Stomach smooth muscle (tissue), 2 donors: ENCODE measurements at regions not wholly inside any gene's neighbourhood (a gene's known extent, or its start where the extent isn't known, plus 50 kb on each side); places are given as distances from the start of the nearest gene placed in this dataset.
"Not testable (repeated sequence)": the region's sequence is repeated elsewhere in the genome, so short reads cannot be mapped to it uniquely, and the experiment has no call there.

ENCODE experiments used
- H3K27ac ChIP-seq: one replicate; pipeline ENCODE4 v1.7.0; 2013; ENCODE audit warnings: mild to moderate bottlenecking, low read length, inconsistent platforms
- H3K27me3 ChIP-seq, 2 donors: one replicate each; pipeline ENCODE4 v1.7.0; 2013; ENCODE audit warnings: low read length in 2 of 2; ENCODE audit not compliant: insufficient read depth in 2 of 2, control insufficient read depth in 1 of 2
- H3K36me3 ChIP-seq, 2 donors: one replicate each; pipeline ENCODE4 v1.7.0; 2013; ENCODE audit warnings: low read length in 2 of 2; ENCODE audit not compliant: control insufficient read depth in 2 of 2, insufficient read depth in 2 of 2
- H3K4me1 ChIP-seq: one replicate; pipeline ENCODE4 v1.7.0; 2013; ENCODE audit warnings: low read length; ENCODE audit not compliant: control insufficient read depth, insufficient read depth
- H3K4me3 ChIP-seq, 2 donors: one replicate each; pipeline ENCODE4 v1.7.0; 2013; ENCODE audit warnings: low read length in 2 of 2
- H3K9ac ChIP-seq, 2 donors: one replicate each; pipeline ENCODE4 v1.7.0; 2013; ENCODE audit warnings: low read length in 2 of 2, mild to moderate bottlenecking in 1 of 2
- H3K9me3 ChIP-seq, 2 donors: one replicate each; pipeline ENCODE4 v1.7.0; 2013; ENCODE audit warnings: low read length in 2 of 2; ENCODE audit not compliant: control insufficient read depth in 2 of 2
- donor health status: healthy.
- donor health status: Pancreatic carcinoma.

GRCh38 chr5:158236511-158237335, 377.8 kb upstream of the CLINT1 start:
- H3K4me3 ChIP-seq = no peak overlapping the region
- peaks cover 0 to under 1% of the 10 kb centered on the region in 2 donors for H3K9me3 ChIP-seq
- H3K27ac ChIP-seq = no peak overlapping the region
- H3K4me1 ChIP-seq = no peaks in the 10 kb centered on the region
- H3K27me3 ChIP-seq = no peaks in the 10 kb centered on the region
- H3K9ac ChIP-seq = no peak overlapping the region
- no peaks in the 10 kb centered on the region for H3K36me3 ChIP-seq

- no peaks in the 10 kb centered on the region for H3K36me3 ChIP-seq
- no peak overlapping the region for H3K27ac ChIP-seq
- no peak overlapping the region for H3K9ac ChIP-seq
- H3K4me3 ChIP-seq = no peak overlapping the region
- H3K4me1 ChIP-seq = no peaks in the 10 kb centered on the region
- H3K27me3 ChIP-seq = no peaks in the 10 kb centered on the region
- H3K9me3 ChIP-seq = peaks cover 0 to 2% of the 10 kb centered on the region in 2 donors
Measured at GRCh38 chr5:158235159-158235547, 376.2 kb upstream of the CLINT1 start.

GRCh38 chr5:158234323-158235158, 375.6 kb upstream of the CLINT1 start:
- no peak overlapping the region for H3K9ac ChIP-seq
- no peaks in the 10 kb centered on the region for H3K27me3 ChIP-seq
- H3K36me3 ChIP-seq = no peaks in the 10 kb centered on the region
- H3K4me3 ChIP-seq = no peak overlapping the region
- H3K9me3 ChIP-seq = peaks cover 0 to 2% of the 10 kb centered on the region in 2 donors
- no peak overlapping the region for H3K27ac ChIP-seq
- H3K4me1 ChIP-seq = no peaks in the 10 kb centered on the region

GRCh38 chr5:158233735-158234322, 374.9 kb upstream of the CLINT1 start:
- Histone ChIP-seq H3K9me3 (peaks cover 0 to 2% of the 10 kb centered on the region in 2 donors), H3K4me1 (no peaks in the 10 kb centered on the region), H3K4me3 (no peak overlapping the region), H3K27me3 (no peaks in the 10 kb centered on the region), H3K27ac (no peak overlapping the region), H3K36me3 (no peaks in the 10 kb centered on the region), H3K9ac (no peak overlapping the region)

GRCh38 chr5:158227314-158227713, 368.4 kb upstream of the CLINT1 start:
- not testable (repeated sequence) for H3K4me1 ChIP-seq, H3K9ac ChIP-seq, H3K27me3 ChIP-seq, H3K27ac ChIP-seq, H3K4me3 ChIP-seq, H3K9me3 ChIP-seq, H3K36me3 ChIP-seq

- no peak overlapping the region for H3K9ac ChIP-seq
- H3K4me3 ChIP-seq = no peak overlapping the region
- peaks cover 3% of the 10 kb centered on the region in 2 donors for H3K9me3 ChIP-seq
- no peak overlapping the region for H3K27ac ChIP-seq
- H3K4me1 ChIP-seq = no peaks in the 10 kb centered on the region
- no peaks in the 10 kb centered on the region for H3K27me3 ChIP-seq
- H3K36me3 ChIP-seq = no peaks in the 10 kb centered on the region
Measured at GRCh38 chr5:158226496-158226895, 367.6 kb upstream of the CLINT1 start.

- no peaks in the 10 kb centered on the region for H3K4me1 ChIP-seq
- no peak overlapping the region for H3K9ac ChIP-seq
- H3K36me3 ChIP-seq = no peaks in the 10 kb centered on the region
- peaks cover 3% of the 10 kb centered on the region in 2 donors for H3K9me3 ChIP-seq
- no peak overlapping the region for H3K4me3 ChIP-seq
- no peaks in the 10 kb centered on the region for H3K27me3 ChIP-seq
- H3K27ac ChIP-seq = no peak overlapping the region
Measured at GRCh38 chr5:158224253-158224652, 365.3 kb upstream of the CLINT1 start.

- Histone ChIP-seq H3K9ac (no peak overlapping the region), H3K4me1 (no peaks in the 10 kb centered on the region), H3K36me3 (no peaks in the 10 kb centered on the region), H3K9me3 (peaks cover 3% of the 10 kb centered on the region in 2 donors), H3K27me3 (no peaks in the 10 kb centered on the region), H3K27ac (no peak overlapping the region), H3K4me3 (no peak overlapping the region)
Measured at GRCh38 chr5:158223054-158223600, 364.2 kb upstream of the CLINT1 start.

- H3K27me3 ChIP-seq = no peaks in the 10 kb centered on the region
- no peak overlapping the region for H3K4me3 ChIP-seq
Measured at GRCh38 chr5:158212917-158213316, 354.0 kb upstream of the CLINT1 start.

GRCh38 chr5:158212237-158212636, 353.3 kb upstream of the CLINT1 start:
- Histone ChIP-seq H3K36me3 (no peaks in the 10 kb centered on the region), H3K27me3 (no peaks in the 10 kb centered on the region), H3K9ac (no peak overlapping the region), H3K27ac (no peak overlapping the region), H3K4me1 (no peaks in the 10 kb centered on the region), H3K9me3 (no peaks in the 10 kb centered on the region), H3K4me3 (no peak overlapping the region)

More at GRCh38 chr5:158212917-158213316, 354.0 kb upstream of the CLINT1 start:
- Histone ChIP-seq H3K4me1 (no peaks in the 10 kb centered on the region), H3K9me3 (no peaks in the 10 kb centered on the region), H3K9ac (no peak overlapping the region), H3K27ac (no peak overlapping the region), H3K36me3 (no peaks in the 10 kb centered on the region)
